ENCODE measurements at regions not wholly inside any gene's neighbourhood (a gene's known extent, or its start where the extent isn't known, plus 50 kb on each side); places are given as distances from the start of the nearest gene placed in this dataset.

DNA sequence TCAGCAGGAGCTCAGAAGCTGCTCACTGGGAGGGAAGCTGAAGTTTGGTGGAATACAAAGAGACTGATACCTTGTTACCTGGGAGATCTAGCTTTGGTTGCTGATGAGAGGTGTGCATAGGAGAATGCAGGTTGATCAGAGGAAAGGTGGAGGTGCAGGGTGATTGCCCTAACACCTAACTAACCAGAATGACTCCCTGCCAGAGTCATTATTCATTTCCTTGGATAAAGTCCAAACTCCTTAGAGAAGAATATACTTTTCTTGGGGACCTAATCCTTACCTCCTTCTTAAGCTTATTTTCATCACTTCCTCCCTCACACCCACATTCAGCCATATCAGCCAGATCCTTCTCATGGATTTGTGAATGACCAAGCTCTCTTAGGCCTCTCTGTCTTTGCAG lies 814.2 kb upstream of the TENM4 start:
- no peak overlapping the region for H3K4me3 ChIP-seq (ENCODE audit: low read depth, low read length)
- no peak overlapping the region for H4K12ac ChIP-seq (ENCODE audit: low read depth, low read length)
- no peak overlapping the region for H4K91ac ChIP-seq (ENCODE audit: low read depth, low read length)
- no peak overlapping the region for H3K9ac ChIP-seq (ENCODE audit: low read length)
- H3K18ac ChIP-seq (ENCODE audit: low read length): no peak overlapping the region
- no peaks in the 10 kb centered on the region for H3K36me3 ChIP-seq (ENCODE audit: control insufficient read depth in 1 of 2, insufficient read depth in 2 of 2, low read length in 2 of 2)
- no peak overlapping the region for H3K14ac ChIP-seq (ENCODE audit: low read length)
- H2BK120ac ChIP-seq (ENCODE audit: insufficient read depth, low read length, poor library complexity): no peak overlapping the region
- H3K9me3 ChIP-seq (ENCODE audit: insufficient read depth, low read depth, low read length): peaks cover 4% of the 10 kb centered on the region
- no peaks in the 10 kb centered on the region for H3K79me1 ChIP-seq (ENCODE audit: low read length)
- H3K4ac ChIP-seq (ENCODE audit: low read depth, low read length): no peak overlapping the region
- H3K27me3 ChIP-seq (ENCODE audit: insufficient read depth, low read length): no peaks in the 10 kb centered on the region
- H3K4me2 ChIP-seq (ENCODE audit: low read length): no peak overlapping the region
- no peak overlapping the region for H2AFZ ChIP-seq (ENCODE audit: insufficient read depth, low read length, poor library complexity)
- H3K27ac ChIP-seq (ENCODE audit: low read depth, low read length): no peak overlapping the region
- H3K23ac ChIP-seq (ENCODE audit: low read length): no peak overlapping the region
- DNase-seq: no peak
- H2BK5ac ChIP-seq (ENCODE audit: low read depth, low read length, poor library complexity): no peak overlapping the region
- no peaks in the 10 kb centered on the region for H3K4me1 ChIP-seq (ENCODE audit: control insufficient read depth in 1 of 2, insufficient read depth in 2 of 2, low read length in 2 of 2)
- H2AK5ac ChIP-seq (ENCODE audit: low read length): no peak overlapping the region
- no peak overlapping the region for H4K8ac ChIP-seq (ENCODE audit: low read depth, low read length)
- H2BK12ac ChIP-seq (ENCODE audit: low read length): no peak overlapping the region
- no peaks in the 10 kb centered on the region for H3K79me2 ChIP-seq (ENCODE audit: control insufficient read depth, insufficient read depth, low read length, poor library complexity)

DNA sequence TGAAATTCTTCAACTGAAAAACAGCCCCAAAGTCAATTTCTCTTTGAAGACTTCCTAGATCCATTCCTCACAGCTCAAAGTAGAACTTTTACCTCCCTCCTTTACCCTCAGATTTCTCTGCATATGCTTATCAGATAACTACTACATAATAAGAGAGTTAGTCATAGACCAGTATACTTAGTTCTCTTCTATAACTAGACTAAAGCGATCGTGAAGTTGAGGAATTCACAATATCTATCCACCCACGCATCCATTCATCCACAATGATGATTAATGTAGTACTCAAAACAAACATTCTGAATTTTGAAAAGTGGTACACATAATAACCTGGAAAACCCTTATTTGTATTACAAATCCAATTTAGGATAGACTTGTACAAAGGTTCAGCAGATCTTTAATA lies 800.9 kb upstream of the TENM4 start:
- Histone ChIP-seq H4K12ac (ENCODE audit: low read depth, low read length) (no peak overlapping the region), H2BK5ac (ENCODE audit: low read depth, low read length, poor library complexity) (no peak overlapping the region), H2BK12ac (ENCODE audit: low read length) (no peak overlapping the region), H3K4me1 (ENCODE audit: control insufficient read depth in 1 of 2, insufficient read depth in 2 of 2, low read length in 2 of 2) (no peaks in the 10 kb centered on the region), H4K91ac (ENCODE audit: low read depth, low read length) (no peak overlapping the region), H3K14ac (ENCODE audit: low read length) (no peak overlapping the region), H3K23ac (ENCODE audit: low read length) (no peak overlapping the region), H3K79me2 (ENCODE audit: control insufficient read depth, insufficient read depth, low read length, poor library complexity) (no peaks in the 10 kb centered on the region), H3K36me3 (ENCODE audit: control insufficient read depth in 1 of 2, insufficient read depth in 2 of 2, low read length in 2 of 2) (no peaks in the 10 kb centered on the region), H3K9me3 (ENCODE audit: insufficient read depth, low read depth, low read length) (no peaks in the 10 kb centered on the region), H4K8ac (ENCODE audit: low read depth, low read length) (no peak overlapping the region), H3K9ac (ENCODE audit: low read length) (no peak overlapping the region), H2AFZ (ENCODE audit: insufficient read depth, low read length, poor library complexity) (no peak overlapping the region), H3K4me3 (ENCODE audit: low read depth, low read length) (no peak overlapping the region), H2BK120ac (ENCODE audit: insufficient read depth, low read length, poor library complexity) (no peak overlapping the region), H3K18ac (ENCODE audit: low read length) (no peak overlapping the region), H3K4ac (ENCODE audit: low read depth, low read length) (no peak overlapping the region), H2AK5ac (ENCODE audit: low read length) (no peak overlapping the region), H3K27ac (ENCODE audit: low read depth, low read length) (no peak overlapping the region), H3K79me1 (ENCODE audit: low read length) (no peaks in the 10 kb centered on the region), H3K4me2 (ENCODE audit: low read length) (no peak overlapping the region), H3K27me3 (ENCODE audit: insufficient read depth, low read length) (no peaks in the 10 kb centered on the region)
- DNase-seq: peak in 1 of 2 donors; percentile 37
- no CpG with 5 or more reads among the region's 3 CpGs for WGBS (ENCODE audit: extremely low coverage, insufficient coverage, insufficient read length)

DNA sequence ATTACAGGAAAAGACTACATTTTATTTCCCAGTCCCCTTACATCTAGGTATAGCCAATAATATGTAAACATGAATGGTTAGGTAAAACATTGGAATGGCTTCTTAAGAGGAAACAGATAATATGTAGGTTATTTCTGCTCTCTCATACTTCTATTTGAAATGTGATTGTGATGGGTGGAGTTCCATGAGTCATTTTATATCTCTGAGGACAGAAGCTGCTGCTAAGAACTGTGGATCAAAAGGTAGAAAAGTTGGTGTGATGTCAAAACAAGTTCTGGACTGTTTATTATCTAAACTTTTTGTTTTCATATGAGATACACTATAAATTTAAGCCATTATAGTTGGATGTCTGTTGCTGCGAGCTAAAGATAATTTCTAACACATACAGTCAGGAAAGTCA lies 799.4 kb upstream of the TENM4 start:
- Histone ChIP-seq H2BK12ac (ENCODE audit: low read length) (no peak overlapping the region), H2AK5ac (ENCODE audit: low read length) (no peak overlapping the region), H3K18ac (ENCODE audit: low read length) (no peak overlapping the region), H4K8ac (ENCODE audit: low read depth, low read length) (no peak overlapping the region), H3K4ac (ENCODE audit: low read depth, low read length) (no peak overlapping the region), H3K9ac (ENCODE audit: low read length) (no peak overlapping the region), H3K9me3 (ENCODE audit: insufficient read depth, low read depth, low read length) (no peaks in the 10 kb centered on the region), H3K14ac (ENCODE audit: low read length) (no peak overlapping the region), H4K12ac (ENCODE audit: low read depth, low read length) (no peak overlapping the region), H3K4me3 (ENCODE audit: low read depth, low read length) (no peak overlapping the region), H4K91ac (ENCODE audit: low read depth, low read length) (no peak overlapping the region), H3K27ac (ENCODE audit: low read depth, low read length) (no peak overlapping the region), H3K4me1 (ENCODE audit: control insufficient read depth in 1 of 2, insufficient read depth in 2 of 2, low read length in 2 of 2) (no peaks in the 10 kb centered on the region), H3K79me1 (ENCODE audit: low read length) (no peaks in the 10 kb centered on the region), H3K4me2 (ENCODE audit: low read length) (no peak overlapping the region), H3K79me2 (ENCODE audit: control insufficient read depth, insufficient read depth, low read length, poor library complexity) (no peaks in the 10 kb centered on the region), H2AFZ (ENCODE audit: insufficient read depth, low read length, poor library complexity) (no peak overlapping the region), H2BK120ac (ENCODE audit: insufficient read depth, low read length, poor library complexity) (no peak overlapping the region), H3K23ac (ENCODE audit: low read length) (no peak overlapping the region), H3K36me3 (ENCODE audit: control insufficient read depth in 1 of 2, insufficient read depth in 2 of 2, low read length in 2 of 2) (no peaks in the 10 kb centered on the region), H3K27me3 (ENCODE audit: insufficient read depth, low read length) (no peaks in the 10 kb centered on the region), H2BK5ac (ENCODE audit: low read depth, low read length, poor library complexity) (no peak overlapping the region)
- no CpG with 5 or more reads among the region's 1 CpG for WGBS (ENCODE audit: extremely low coverage, insufficient coverage, insufficient read length)
- DNase-seq: no peak

DNA sequence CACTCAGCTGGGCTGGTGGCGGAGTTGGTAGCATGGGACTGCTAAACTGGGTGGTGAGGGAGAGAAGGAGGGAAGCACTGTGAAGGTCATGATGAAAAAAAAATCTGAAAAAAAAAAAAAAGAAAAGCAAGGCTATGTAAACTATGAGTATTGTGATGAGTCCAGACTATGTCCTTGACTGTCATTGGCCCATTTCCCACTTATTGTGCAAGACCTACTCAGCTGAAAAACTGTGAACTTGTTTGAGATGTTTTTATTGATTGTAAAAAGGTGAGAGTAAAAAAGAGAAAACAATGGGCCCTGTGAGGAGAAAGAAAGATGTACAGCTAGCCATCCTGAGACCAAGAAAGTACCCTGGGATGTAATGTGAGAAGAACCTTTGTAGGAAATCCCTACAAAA lies 798.4 kb upstream of the TENM4 start:
- Histone ChIP-seq H2AFZ (ENCODE audit: insufficient read depth, low read length, poor library complexity) (no peak overlapping the region), H4K12ac (ENCODE audit: low read depth, low read length) (no peak overlapping the region), H2BK5ac (ENCODE audit: low read depth, low read length, poor library complexity) (no peak overlapping the region), H3K23ac (ENCODE audit: low read length) (no peak overlapping the region), H3K18ac (ENCODE audit: low read length) (no peak overlapping the region), H3K4me3 (ENCODE audit: low read depth, low read length) (no peak overlapping the region), H3K79me2 (ENCODE audit: control insufficient read depth, insufficient read depth, low read length, poor library complexity) (no peaks in the 10 kb centered on the region), H3K9me3 (ENCODE audit: insufficient read depth, low read depth, low read length) (no peaks in the 10 kb centered on the region), H3K36me3 (ENCODE audit: control insufficient read depth in 1 of 2, insufficient read depth in 2 of 2, low read length in 2 of 2) (no peaks in the 10 kb centered on the region), H3K79me1 (ENCODE audit: low read length) (no peaks in the 10 kb centered on the region), H3K27ac (ENCODE audit: low read depth, low read length) (no peak overlapping the region), H2AK5ac (ENCODE audit: low read length) (no peak overlapping the region), H4K91ac (ENCODE audit: low read depth, low read length) (no peak overlapping the region), H2BK12ac (ENCODE audit: low read length) (no peak overlapping the region), H3K27me3 (ENCODE audit: insufficient read depth, low read length) (no peaks in the 10 kb centered on the region), H3K4me2 (ENCODE audit: low read length) (no peak overlapping the region), H3K9ac (ENCODE audit: low read length) (no peak overlapping the region), H3K4me1 (ENCODE audit: control insufficient read depth in 1 of 2, insufficient read depth in 2 of 2, low read length in 2 of 2) (no peaks in the 10 kb centered on the region), H3K14ac (ENCODE audit: low read length) (no peak overlapping the region), H2BK120ac (ENCODE audit: insufficient read depth, low read length, poor library complexity) (no peak overlapping the region), H3K4ac (ENCODE audit: low read depth, low read length) (no peak overlapping the region), H4K8ac (ENCODE audit: low read depth, low read length) (no peak overlapping the region)
- DNase-seq: no peak
- no CpG with 5 or more reads among the region's 1 CpG for WGBS (ENCODE audit: extremely low coverage, insufficient coverage, insufficient read length)

DNA sequence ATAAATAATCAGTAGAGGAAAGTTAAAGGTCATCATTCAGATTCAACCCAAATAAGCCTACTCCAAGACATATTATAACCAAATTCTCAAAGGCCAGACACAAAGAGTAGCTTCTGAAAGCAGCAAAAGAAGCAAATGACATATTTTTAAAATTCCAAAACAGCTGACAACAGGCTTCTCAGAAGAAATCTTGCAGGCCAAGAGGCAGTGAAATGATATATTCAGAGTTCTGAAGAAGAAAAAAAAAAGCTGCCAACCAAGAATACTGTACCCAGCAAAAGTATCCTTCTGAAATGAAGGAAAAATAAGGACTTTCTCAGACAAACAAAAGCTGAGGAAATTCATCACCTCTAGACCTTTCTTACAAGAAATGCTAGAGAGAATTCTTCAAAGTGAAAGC lies 787.1 kb upstream of the TENM4 start:
- no peak for DNase-seq
- Histone ChIP-seq H3K4ac (ENCODE audit: low read depth, low read length) (no peak overlapping the region), H3K4me3 (ENCODE audit: low read depth, low read length) (no peak overlapping the region), H3K36me3 (ENCODE audit: control insufficient read depth in 1 of 2, insufficient read depth in 2 of 2, low read length in 2 of 2) (no peaks in the 10 kb centered on the region), H2BK5ac (ENCODE audit: low read depth, low read length, poor library complexity) (no peak overlapping the region), H4K12ac (ENCODE audit: low read depth, low read length) (no peak overlapping the region), H3K4me1 (ENCODE audit: control insufficient read depth in 1 of 2, insufficient read depth in 2 of 2, low read length in 2 of 2) (no peaks in the 10 kb centered on the region), H3K9me3 (ENCODE audit: insufficient read depth, low read depth, low read length) (no peaks in the 10 kb centered on the region), H4K8ac (ENCODE audit: low read depth, low read length) (no peak overlapping the region), H3K79me2 (ENCODE audit: control insufficient read depth, insufficient read depth, low read length, poor library complexity) (no peaks in the 10 kb centered on the region), H3K27me3 (ENCODE audit: insufficient read depth, low read length) (no peaks in the 10 kb centered on the region), H2BK12ac (ENCODE audit: low read length) (no peak overlapping the region), H3K23ac (ENCODE audit: low read length) (no peak overlapping the region), H2BK120ac (ENCODE audit: insufficient read depth, low read length, poor library complexity) (no peak overlapping the region), H3K18ac (ENCODE audit: low read length) (no peak overlapping the region), H2AFZ (ENCODE audit: insufficient read depth, low read length, poor library complexity) (no peak overlapping the region), H2AK5ac (ENCODE audit: low read length) (no peak overlapping the region), H3K79me1 (ENCODE audit: low read length) (no peaks in the 10 kb centered on the region), H3K9ac (ENCODE audit: low read length) (no peak overlapping the region), H3K14ac (ENCODE audit: low read length) (no peak overlapping the region), H3K27ac (ENCODE audit: low read depth, low read length) (no peak overlapping the region), H4K91ac (ENCODE audit: low read depth, low read length) (no peak overlapping the region), H3K4me2 (ENCODE audit: low read length) (no peak overlapping the region)

All from trophoblast cell (in vitro differentiated cells and primary cell).